Erythroblast (primary cell): ENCODE measurements at regions not wholly inside any gene's neighbourhood (a gene's known extent, or its start where the extent isn't known, plus 50 kb on each side); places are given as distances from the start of the nearest gene placed in this dataset.

Source experiments
- GATA1 ChIP-seq: IDR thresholded peaks from 2 replicates; pipeline ENCODE4 v1.6.1; 2011; ENCODE audit warnings: low read depth, mild to moderate bottlenecking, control low read depth, low read length, moderate library complexity
- POLR2A ChIP-seq: IDR thresholded peaks from 2 replicates; pipeline ENCODE4 v1.6.1; 2011; ENCODE audit warnings: mild to moderate bottlenecking, low read length

DNA sequence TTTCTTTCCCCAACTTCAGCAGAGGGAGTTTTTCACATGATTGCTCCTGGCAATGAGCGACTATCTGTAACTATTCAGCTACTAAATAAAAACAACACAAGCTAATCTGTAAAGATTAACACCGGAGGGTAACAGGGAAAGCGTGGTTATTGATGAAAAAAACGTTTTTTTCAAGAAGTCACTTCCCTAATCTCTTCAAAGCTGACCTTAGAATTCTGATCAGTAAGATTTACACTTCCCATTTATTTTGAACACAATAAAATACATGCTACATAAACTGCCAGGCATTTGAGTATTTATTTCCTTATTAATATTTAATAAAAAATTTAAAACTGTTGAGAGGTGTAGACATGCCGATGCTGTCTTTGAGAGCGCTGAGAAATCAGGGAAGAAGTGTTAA is 207.4 kb upstream of the HDAC4 start:
- TF ChIP-seq POLR2A (no peak), GATA1 (no peak)
